CD14-positive monocyte (primary cell): ENCODE measurements at regions not wholly inside any gene's neighbourhood (a gene's known extent, or its start where the extent isn't known, plus 50 kb on each side); places are given as distances from the start of the nearest gene placed in this dataset.
A peak's percentile ranks its signal among the peaks of the same experiment; 100 is the strongest.
"Not testable (repeated sequence)": the region's sequence is repeated elsewhere in the genome, so short reads cannot be mapped to it uniquely, and the experiment has no call there.

Experiments
- DNase-seq, 3 donors: peaks; one replicate each; pipeline ENCODE4 v3.0.0-alpha.2; 2011 to 2022
- H2AFZ ChIP-seq: 2 replicates; pipeline ENCODE4 v1.6.0; 2012; ENCODE audit warnings: mild to moderate bottlenecking, low read depth, low read length, inconsistent platforms; ENCODE audit not compliant: insufficient read depth, poor library complexity, severe bottlenecking
- H3K27ac ChIP-seq, 2 donors: 1 replicate in 1 of 2; 2 replicates in 1 of 2; pipeline ENCODE4 v1.5.1; 2012 to 2013; ENCODE audit warnings: low read length in 2 of 2, control low read depth in 1 of 2, inconsistent platforms in 1 of 2, low read depth in 1 of 2, mild to moderate bottlenecking in 1 of 2
- H3K27me3 ChIP-seq, 2 donors: one replicate each; pipeline versions ENCODE4 v1.6.0 to v1.6.1; 2011 to 2013; ENCODE audit warnings: low read length in 2 of 2; ENCODE audit not compliant: control insufficient read depth in 2 of 2, insufficient read depth in 2 of 2
- H3K36me3 ChIP-seq, 2 donors: replicated peaks in 1 of 2; 1 replicate in 1 of 2; 2 replicates in 1 of 2; pipeline versions ENCODE4 v1.5.1 to v1.6.1; 2012 to 2013; ENCODE audit warnings: low read length in 2 of 2, control low read depth in 1 of 2, inconsistent platforms in 1 of 2, mild to moderate bottlenecking in 1 of 2; ENCODE audit not compliant: insufficient read depth in 2 of 2, control insufficient read depth in 1 of 2
- H3K4me1 ChIP-seq, 2 donors: 1 replicate in 1 of 2; 2 replicates in 1 of 2; pipeline versions ENCODE4 v1.5.1 to v1.6.1; 2012 to 2013; ENCODE audit warnings: low read length in 2 of 2, control low read depth in 1 of 2, inconsistent platforms in 1 of 2, mild to moderate bottlenecking in 1 of 2, moderate library complexity in 1 of 2; ENCODE audit not compliant: insufficient read depth in 2 of 2, control insufficient read depth in 1 of 2
- H3K4me2 ChIP-seq: replicated peaks from 2 replicates; pipeline ENCODE3; 2012; ENCODE audit warnings: low read length, moderate library complexity, mild to moderate bottlenecking; ENCODE audit not compliant: poor library complexity, severe bottlenecking; ENCODE audit errors: extremely low read depth
- H3K4me3 ChIP-seq, 3 experiments: fragments of 200-600 bp in 1 of 3; sonication (generic) in 1 of 3; replicated peaks in 1 of 3; 1 replicate in 2 of 3; 2 replicates in 1 of 3; pipeline ENCODE4 v1.5.1; 2011 to 2013; ENCODE audit warnings: low read length in 3 of 3, mild to moderate bottlenecking in 3 of 3, control low read depth in 2 of 3, low read depth in 2 of 3, inconsistent platforms in 1 of 3, moderate library complexity in 1 of 3
- H3K79me2 ChIP-seq: 2 replicates; pipeline ENCODE4 v1.6.0; 2012; ENCODE audit warnings: mild to moderate bottlenecking, control low read depth, inconsistent platforms, low read length, moderate library complexity; ENCODE audit not compliant: insufficient read depth
- H3K9ac ChIP-seq: 2 replicates; pipeline ENCODE4 v1.6.0; 2017; ENCODE audit warnings: low read length, mild to moderate bottlenecking; ENCODE audit not compliant: insufficient read depth, poor library complexity, severe bottlenecking
- H3K9me3 ChIP-seq, 2 donors: replicated peaks in 1 of 2; 1 replicate in 1 of 2; 2 replicates in 1 of 2; pipeline versions ENCODE4 v1.5.1 to v1.6.1; 2012 to 2013; ENCODE audit warnings: low read length in 2 of 2, control low read depth in 1 of 2; ENCODE audit not compliant: control insufficient read depth in 1 of 2, insufficient read depth in 1 of 2
- H4K20me1 ChIP-seq: 2 replicates; pipeline ENCODE4 v1.6.0; 2012; ENCODE audit warnings: mild to moderate bottlenecking, low read length, control low read depth, moderate library complexity; ENCODE audit not compliant: insufficient read depth
- H3K27ac Mint-ChIP-seq, 7 donors: one replicate each; pipeline ENCODE4 v1.8.0; 2020; ENCODE audit warnings: mild to moderate bottlenecking in 7 of 7, mixed read lengths in 7 of 7, moderate library complexity in 6 of 7, inconsistent platforms in 2 of 7
- H3K27me3 Mint-ChIP-seq, 3 donors: one replicate each; pipeline ENCODE4 v1.8.0; 2021 to 2022; ENCODE audit warnings: low read depth in 3 of 3, mild to moderate bottlenecking in 3 of 3, mixed read lengths in 3 of 3, moderate library complexity in 3 of 3, inconsistent platforms in 1 of 3
- H3K36me3 Mint-ChIP-seq, 2 donors: one replicate each; pipeline ENCODE4 v1.8.0; 2020; ENCODE audit warnings: mixed read lengths in 2 of 2, inconsistent platforms in 1 of 2, mild to moderate bottlenecking in 1 of 2
- H3K4me1 Mint-ChIP-seq: one replicate; pipeline ENCODE4 v1.8.0; 2020; ENCODE audit warnings: mild to moderate bottlenecking, mixed read lengths
- H3K4me3 Mint-ChIP-seq, 2 donors: one replicate each; pipeline ENCODE4 v1.8.0; 2020; ENCODE audit warnings: mild to moderate bottlenecking in 2 of 2, mixed read lengths in 2 of 2, moderate library complexity in 1 of 2
- H3K9me3 Mint-ChIP-seq, 7 donors: one replicate each; pipeline ENCODE4 v1.8.0; 2020 to 2022; ENCODE audit warnings: mixed read lengths in 7 of 7, mild to moderate bottlenecking in 6 of 7, moderate library complexity in 6 of 7, inconsistent platforms in 2 of 7
- CTCF ChIP-seq: fragments of 200-600 bp; IDR thresholded peaks from one replicate; pipeline ENCODE4 v1.8.0; 2022; ENCODE audit warnings: antibody characterized with exemption, mild to moderate bottlenecking
- WGBS: methylation state at CpG from one replicate; pipeline ENCODE4 v1.1.5; 2013; ENCODE audit warnings: missing lambda C conversion rate; ENCODE audit not compliant: insufficient coverage; 5-methylcytosine and 5-hydroxymethylcytosine counted together
- intact Hi-C, 2 donors: fragments of 100-400 bp; cut with micrococcal nuclease; formaldehyde crosslinking; loops; one replicate each; pipeline versions ENCODE4 v1.15.0 to v1.15.1; 2023

- peak overlapping the region in 3 of 7 donors; percentile 7 to 66 (median 64) for H3K27ac Mint-ChIP-seq
- H3K9me3 Mint-ChIP-seq, result peaks cover 0 to 9% (median 0%) of the 10 kb centered on the region in 7 donors
- Histone ChIP-seq H3K4me2 (no peak overlapping the region), H3K4me3 (no peak overlapping the region), H3K27ac (no peak overlapping the region), H3K9me3 (peaks cover 0 to 7% of the 10 kb centered on the region in 2 donors), H2AFZ (no peak overlapping the region), H3K36me3 (no peaks in the 10 kb centered on the region), H3K79me2 (no peaks in the 10 kb centered on the region), H3K27me3 (no peaks in the 10 kb centered on the region), H3K4me1 (no peaks in the 10 kb centered on the region), H4K20me1 (no peaks in the 10 kb centered on the region), H3K9ac (no peak overlapping the region)
- intact Hi-C loops, result no loop called here
- DNase-seq, result no peak
- WGBS, result 97% methylated on average over 6 of the region's 8 CpGs
- peaks cover 7 to 12% (median 11%) of the 10 kb centered on the region in 3 donors for H3K27me3 Mint-ChIP-seq
- H3K4me1 Mint-ChIP-seq, result no peaks in the 10 kb centered on the region
- H3K4me3 Mint-ChIP-seq, result no peak overlapping the region
- no peaks in the 10 kb centered on the region for H3K36me3 Mint-ChIP-seq
- no peak for TF ChIP-seq CTCF
Observed at GRCh38 chr1:30660241-30660640, 63.1 kb downstream of the MATN1 start.

GRCh38 chr1:30659702-30660101 is 63.7 kb downstream of the MATN1 start:
- Mint-ChIP-seq H3K4me3 (no peak overlapping the region), H3K27me3 (peaks cover 7 to 12% (median 8%) of the 10 kb centered on the region in 3 donors), H3K4me1 (no peaks in the 10 kb centered on the region), H3K9me3 (peaks cover 0 to 11% (median 3%) of the 10 kb centered on the region in 7 donors), H3K27ac (peak overlapping the region in 1 of 7 donors; percentile 7), H3K36me3 (no peaks in the 10 kb centered on the region)
- no peaks in the 10 kb centered on the region for H3K36me3 ChIP-seq
- H2AFZ ChIP-seq, result no peak overlapping the region
- TF ChIP-seq CTCF, result no peak
- no peaks in the 10 kb centered on the region for H3K79me2 ChIP-seq
- H3K4me2 ChIP-seq, result no peak overlapping the region
- no peak overlapping the region for H3K4me3 ChIP-seq
- WGBS, result 78% methylated on average over 6 of the region's 8 CpGs
- no peak overlapping the region for H3K27ac ChIP-seq
- no peak overlapping the region for H3K9ac ChIP-seq
- no peaks in the 10 kb centered on the region for H3K4me1 ChIP-seq
- intact Hi-C loops, result no loop called here
- DNase-seq, result no peak
- H4K20me1 ChIP-seq, result no peaks in the 10 kb centered on the region
- H3K9me3 ChIP-seq, result peaks cover 0 to 12% of the 10 kb centered on the region in 2 donors
- H3K27me3 ChIP-seq, result no peaks in the 10 kb centered on the region

GRCh38 chr1:30658375-30658774 is 65.0 kb downstream of the MATN1 start:
- H3K4me3 ChIP-seq, H3K4me1 Mint-ChIP-seq, H3K27ac Mint-ChIP-seq, intact Hi-C loops, H3K36me3 Mint-ChIP-seq, H3K4me3 Mint-ChIP-seq, H3K36me3 ChIP-seq, H2AFZ ChIP-seq, H3K79me2 ChIP-seq, DNase-seq, H3K27me3 ChIP-seq, H3K4me2 ChIP-seq, H3K9ac ChIP-seq, H4K20me1 ChIP-seq, H3K4me1 ChIP-seq, H3K27ac ChIP-seq: not testable (repeated sequence)
- H3K9me3 ChIP-seq, result peaks cover 0 to 17% of the 10 kb centered on the region in 2 donors
- Mint-ChIP-seq H3K9me3 (peaks cover 0 to 17% (median 7%) of the 10 kb centered on the region in 7 donors), H3K27me3 (peaks cover 6 to 15% (median 8%) of the 10 kb centered on the region in 3 donors)
- WGBS, result 96% methylated on average over 4 of the region's 4 CpGs
